ENCODE measurements at regions not wholly inside any gene's neighbourhood (a gene's known extent, or its start where the extent isn't known, plus 50 kb on each side); places are given as distances from the start of the nearest gene placed in this dataset.

GRCh38 chr3:139284221-139284620 is 59.6 kb upstream of the MRPS22 start:
- Histone ChIP-seq H4K91ac (ENCODE audit: low read depth, low read length, poor library complexity) (no peak overlapping the region), H4K8ac (ENCODE audit: low read depth, low read length) (peak overlapping the region; percentile 84), H3K9ac (ENCODE audit: low read depth, low read length, poor library complexity) (no peak overlapping the region), H3K23ac (ENCODE audit: low read depth, low read length, poor library complexity) (no peak overlapping the region), H2BK120ac (ENCODE audit: low read depth, low read length) (no peak overlapping the region), H3K18ac (ENCODE audit: low read length) (no peak overlapping the region), H2BK15ac (ENCODE audit: low read length) (no peak overlapping the region), H3K4me3 (ENCODE audit: low read length in 2 of 2) (no peak overlapping the region), H3K4ac (ENCODE audit: low read length) (no peak overlapping the region), H3K14ac (ENCODE audit: low read length) (no peak overlapping the region), H2AFZ (ENCODE audit: low read length) (no peak overlapping the region), H2AK5ac (ENCODE audit: low read depth, low read length) (no peak overlapping the region), H3K4me1 (ENCODE audit: control insufficient read depth in 2 of 2, insufficient read depth in 1 of 2, low read depth in 1 of 2, low read length in 2 of 2) (no peaks in the 10 kb centered on the region), H3K36me3 (replicated peaks in 1 of 2; ENCODE audit: control insufficient read depth in 2 of 2, insufficient read depth in 2 of 2, low read length in 2 of 2) (no peaks in the 10 kb centered on the region), H2BK12ac (ENCODE audit: low read length) (no peak overlapping the region), H3K9me3 (replicated peaks in 1 of 2; ENCODE audit: control insufficient read depth in 2 of 2, insufficient read depth in 1 of 2, low read depth in 1 of 2, low read length in 2 of 2) (no peaks in the 10 kb centered on the region), H3K27me3 (ENCODE audit: control insufficient read depth in 3 of 3, insufficient read depth in 3 of 3, low read depth in 1 of 3, low read length in 3 of 3) (peaks cover 0 to 9% (median 0%) of the 10 kb centered on the region in 3 experiments), H3K27ac (replicated peaks; ENCODE audit: low read length) (no peak overlapping the region), H3K4me2 (ENCODE audit: insufficient read depth, low read length, poor library complexity, severe bottlenecking) (no peak overlapping the region), H3K79me1 (ENCODE audit: low read depth, low read length) (no peaks in the 10 kb centered on the region), H2BK5ac (ENCODE audit: low read length) (no peak overlapping the region)
- no CpG with 5 or more reads among the region's 4 CpGs for WGBS, 2 donors (ENCODE audit: extremely low coverage in 2 of 2, insufficient read length in 2 of 2, insufficient replicate concordance in 1 of 2)
- DNase-seq (ENCODE audit: low spot score) = no peak

- Histone ChIP-seq H2BK120ac (ENCODE audit: low read depth, low read length) (no peak overlapping the region), H3K9me3 (replicated peaks in 1 of 2; ENCODE audit: control insufficient read depth in 2 of 2, insufficient read depth in 1 of 2, low read depth in 1 of 2, low read length in 2 of 2) (no peaks in the 10 kb centered on the region), H2AFZ (ENCODE audit: low read length) (no peak overlapping the region), H3K4me2 (ENCODE audit: insufficient read depth, low read length, poor library complexity, severe bottlenecking) (no peak overlapping the region), H3K9ac (ENCODE audit: low read depth, low read length, poor library complexity) (no peak overlapping the region), H3K14ac (ENCODE audit: low read length) (no peak overlapping the region), H3K79me1 (ENCODE audit: low read depth, low read length) (no peaks in the 10 kb centered on the region), H3K27me3 (ENCODE audit: control insufficient read depth in 3 of 3, insufficient read depth in 3 of 3, low read depth in 1 of 3, low read length in 3 of 3) (peaks cover 0 to 14% (median 0%) of the 10 kb centered on the region in 3 experiments), H3K4me1 (ENCODE audit: control insufficient read depth in 2 of 2, insufficient read depth in 1 of 2, low read depth in 1 of 2, low read length in 2 of 2) (no peaks in the 10 kb centered on the region), H3K4me3 (ENCODE audit: low read length in 2 of 2) (no peak overlapping the region), H3K18ac (ENCODE audit: low read length) (no peak overlapping the region), H3K23ac (ENCODE audit: low read depth, low read length, poor library complexity) (peak overlapping the region; percentile 19), H3K36me3 (replicated peaks in 1 of 2; ENCODE audit: control insufficient read depth in 2 of 2, insufficient read depth in 2 of 2, low read length in 2 of 2) (no peaks in the 10 kb centered on the region), H2AK5ac (ENCODE audit: low read depth, low read length) (no peak overlapping the region), H2BK12ac (ENCODE audit: low read length) (no peak overlapping the region), H3K4ac (ENCODE audit: low read length) (no peak overlapping the region), H3K27ac (replicated peaks; ENCODE audit: low read length) (no peak overlapping the region), H4K91ac (ENCODE audit: low read depth, low read length, poor library complexity) (no peak overlapping the region), H4K8ac (ENCODE audit: low read depth, low read length) (no peak overlapping the region), H2BK15ac (ENCODE audit: low read length) (no peak overlapping the region), H2BK5ac (ENCODE audit: low read length) (no peak overlapping the region)
- DNase-seq (ENCODE audit: low spot score) = no peak
- WGBS, 2 donors (ENCODE audit: extremely low coverage in 2 of 2, insufficient read length in 2 of 2, insufficient replicate concordance in 1 of 2) = no CpG with 5 or more reads among the region's 2 CpGs
Measured at GRCh38 chr3:139285691-139286090, 58.1 kb upstream of the MRPS22 start.

GRCh38 chr3:139286241-139286640 is 57.6 kb upstream of the MRPS22 start:
- H3K36me3 ChIP-seq (replicated peaks in 1 of 2; ENCODE audit: control insufficient read depth in 2 of 2, insufficient read depth in 2 of 2, low read length in 2 of 2) = no peaks in the 10 kb centered on the region
- DNase-seq (ENCODE audit: low spot score) = no peak

GRCh38 chr3:139286825-139287224 is 57.0 kb upstream of the MRPS22 start:
- no peaks in the 10 kb centered on the region for H3K9me3 ChIP-seq (replicated peaks in 1 of 2; ENCODE audit: control insufficient read depth in 2 of 2, insufficient read depth in 1 of 2, low read depth in 1 of 2, low read length in 2 of 2)
- no peak overlapping the region for H3K18ac ChIP-seq (ENCODE audit: low read length)
- no peak overlapping the region for H3K14ac ChIP-seq (ENCODE audit: low read length)
- H2AFZ ChIP-seq (ENCODE audit: low read length) = no peak overlapping the region
- H3K4me2 ChIP-seq (ENCODE audit: insufficient read depth, low read length, poor library complexity, severe bottlenecking) = no peak overlapping the region
- no peaks in the 10 kb centered on the region for H3K36me3 ChIP-seq (replicated peaks in 1 of 2; ENCODE audit: control insufficient read depth in 2 of 2, insufficient read depth in 2 of 2, low read length in 2 of 2)
- no peak overlapping the region for H2AK5ac ChIP-seq (ENCODE audit: low read depth, low read length)
- no peak overlapping the region for H3K9ac ChIP-seq (ENCODE audit: low read depth, low read length, poor library complexity)
- no peak overlapping the region for H2BK12ac ChIP-seq (ENCODE audit: low read length)
- H4K8ac ChIP-seq (ENCODE audit: low read depth, low read length) = no peak overlapping the region
- H4K91ac ChIP-seq (ENCODE audit: low read depth, low read length, poor library complexity) = no peak overlapping the region
- no peak overlapping the region for H2BK15ac ChIP-seq (ENCODE audit: low read length)
- no peak overlapping the region for H3K27ac ChIP-seq (replicated peaks; ENCODE audit: low read length)
- H3K4ac ChIP-seq (ENCODE audit: low read length) = no peak overlapping the region
- WGBS, 2 donors (ENCODE audit: extremely low coverage in 2 of 2, insufficient read length in 2 of 2, insufficient replicate concordance in 1 of 2) = no CpG with 5 or more reads among the region's 7 CpGs
- H3K79me1 ChIP-seq (ENCODE audit: low read depth, low read length) = no peaks in the 10 kb centered on the region
- H3K27me3 ChIP-seq (ENCODE audit: control insufficient read depth in 3 of 3, insufficient read depth in 3 of 3, low read depth in 1 of 3, low read length in 3 of 3) = peaks cover 0 to 14% (median 0%) of the 10 kb centered on the region in 3 experiments
- H3K4me1 ChIP-seq (ENCODE audit: control insufficient read depth in 2 of 2, insufficient read depth in 1 of 2, low read depth in 1 of 2, low read length in 2 of 2) = no peaks in the 10 kb centered on the region
- H2BK5ac ChIP-seq (ENCODE audit: low read length) = no peak overlapping the region
- no peak overlapping the region for H3K23ac ChIP-seq (ENCODE audit: low read depth, low read length, poor library complexity)
- no peak overlapping the region for H2BK120ac ChIP-seq (ENCODE audit: low read depth, low read length)
- no peak overlapping the region for H3K4me3 ChIP-seq (ENCODE audit: low read length in 2 of 2)
- no peak for DNase-seq (ENCODE audit: low spot score)

More at GRCh38 chr3:139286241-139286640, 57.6 kb upstream of the MRPS22 start:
- Histone ChIP-seq H2AFZ (ENCODE audit: low read length) (no peak overlapping the region), H4K8ac (ENCODE audit: low read depth, low read length) (no peak overlapping the region), H3K9ac (ENCODE audit: low read depth, low read length, poor library complexity) (no peak overlapping the region), H3K18ac (ENCODE audit: low read length) (no peak overlapping the region), H3K27ac (replicated peaks; ENCODE audit: low read length) (no peak overlapping the region), H3K27me3 (ENCODE audit: control insufficient read depth in 3 of 3, insufficient read depth in 3 of 3, low read depth in 1 of 3, low read length in 3 of 3) (peaks cover 0 to 14% (median 0%) of the 10 kb centered on the region in 3 experiments), H3K4ac (ENCODE audit: low read length) (no peak overlapping the region), H4K91ac (ENCODE audit: low read depth, low read length, poor library complexity) (no peak overlapping the region), H3K9me3 (replicated peaks in 1 of 2; ENCODE audit: control insufficient read depth in 2 of 2, insufficient read depth in 1 of 2, low read depth in 1 of 2, low read length in 2 of 2) (no peaks in the 10 kb centered on the region), H2BK5ac (ENCODE audit: low read length) (no peak overlapping the region), H3K4me2 (ENCODE audit: insufficient read depth, low read length, poor library complexity, severe bottlenecking) (no peak overlapping the region), H3K14ac (ENCODE audit: low read length) (no peak overlapping the region), H3K23ac (ENCODE audit: low read depth, low read length, poor library complexity) (no peak overlapping the region), H2BK12ac (ENCODE audit: low read length) (no peak overlapping the region), H2BK15ac (ENCODE audit: low read length) (no peak overlapping the region), H2BK120ac (ENCODE audit: low read depth, low read length) (no peak overlapping the region), H3K4me1 (ENCODE audit: control insufficient read depth in 2 of 2, insufficient read depth in 1 of 2, low read depth in 1 of 2, low read length in 2 of 2) (no peaks in the 10 kb centered on the region), H3K79me1 (ENCODE audit: low read depth, low read length) (no peaks in the 10 kb centered on the region), H3K4me3 (ENCODE audit: low read length in 2 of 2) (no peak overlapping the region), H2AK5ac (ENCODE audit: low read depth, low read length) (no peak overlapping the region)
- WGBS, 2 donors (ENCODE audit: extremely low coverage in 2 of 2, insufficient read length in 2 of 2, insufficient replicate concordance in 1 of 2) = no CpG with 5 or more reads among the region's 5 CpGs

Measured in neuronal stem cell (in vitro differentiated cells).